CD4-positive, CD25-positive, alpha-beta regulatory T cell (primary cell): ENCODE measurements at regions not wholly inside any gene's neighbourhood (a gene's known extent, or its start where the extent isn't known, plus 50 kb on each side); places are given as distances from the start of the nearest gene placed in this dataset.

Experiments used
- ATAC-seq, 2 donors: fragments of 150-1000 bp; cut with Tn5 transposase; one replicate each; pipeline ENCODE4 v1.10.0; 2021; ENCODE audit warnings: low read depth in 2 of 2, moderate number of reproducible peaks in 2 of 2, moderate library complexity in 1 of 2
- DNase-seq, 3 donors: peaks; one replicate each; pipeline versions ENCODE4 v3.0.0 to v3.0.0-alpha.2; 2012 to 2022; ENCODE audit warnings: mixed read lengths in 1 of 3
- H3K27ac ChIP-seq: one replicate; pipeline ENCODE4 v1.7.0; 2013; ENCODE audit warnings: mild to moderate bottlenecking, low read length; ENCODE audit not compliant: insufficient read depth, poor library complexity, severe bottlenecking
- H3K27me3 ChIP-seq: one replicate; pipeline ENCODE4 v1.7.0; 2013; ENCODE audit warnings: low read length; ENCODE audit not compliant: control insufficient read depth, insufficient read depth
- H3K36me3 ChIP-seq: one replicate; pipeline ENCODE4 v1.7.0; 2013; ENCODE audit warnings: mild to moderate bottlenecking, low read length, moderate library complexity; ENCODE audit not compliant: control insufficient read depth, insufficient read depth
- H3K4me1 ChIP-seq: 2 replicates; pipeline ENCODE4 v1.7.0; 2013; ENCODE audit warnings: mild to moderate bottlenecking, low read length; ENCODE audit not compliant: insufficient read depth, control insufficient read depth, poor library complexity, severe bottlenecking
- H3K4me3 ChIP-seq: one replicate; pipeline ENCODE4 v1.7.0; 2013; ENCODE audit warnings: low read depth, mild to moderate bottlenecking, low read length, moderate library complexity
- H3K9me3 ChIP-seq, 2 experiments: 1 replicate in 1 of 2; 2 replicates in 1 of 2; pipeline ENCODE4 v1.7.0; 2013; ENCODE audit warnings: low read length in 2 of 2, mild to moderate bottlenecking in 1 of 2, moderate library complexity in 1 of 2; ENCODE audit not compliant: control insufficient read depth in 2 of 2
- H3K27ac Mint-ChIP-seq, 3 donors: one replicate each; pipeline ENCODE4 v1.8.0; 2020 to 2022; ENCODE audit warnings: mild to moderate bottlenecking in 3 of 3, mixed read lengths in 3 of 3, moderate library complexity in 2 of 3
- H3K27me3 Mint-ChIP-seq: one replicate; pipeline ENCODE4 v1.8.0; 2022; ENCODE audit warnings: mild to moderate bottlenecking, mixed read lengths
- H3K36me3 Mint-ChIP-seq: one replicate; pipeline ENCODE4 v1.8.0; 2020; ENCODE audit warnings: mixed read lengths
- H3K4me1 Mint-ChIP-seq, 4 donors: one replicate each; pipeline ENCODE4 v1.8.0; 2020 to 2022; ENCODE audit warnings: mixed read lengths in 4 of 4, mild to moderate bottlenecking in 1 of 4
- H3K4me3 Mint-ChIP-seq, 4 donors: one replicate each; pipeline ENCODE4 v1.8.0; 2020 to 2022; ENCODE audit warnings: mild to moderate bottlenecking in 4 of 4, mixed read lengths in 4 of 4, moderate library complexity in 3 of 4
- H3K9me3 Mint-ChIP-seq, 7 donors: one replicate each; pipeline ENCODE4 v1.8.0; 2020 to 2022; ENCODE audit warnings: mixed read lengths in 7 of 7, mild to moderate bottlenecking in 3 of 7, moderate library complexity in 2 of 7

GRCh38 chr10:131825150-131825848, 75.5 kb upstream of the PPP2R2D start:
- Histone ChIP-seq H3K4me3 (no peak overlapping the region), H3K36me3 (no peaks in the 10 kb centered on the region), H3K9me3 (no peaks in the 10 kb centered on the region), H3K27me3 (no peaks in the 10 kb centered on the region), H3K27ac (no peak overlapping the region), H3K4me1 (no peaks in the 10 kb centered on the region)
- H3K4me3 Mint-ChIP-seq: peak overlapping the region in 1 of 4 donors; percentile 28
- H3K4me1 Mint-ChIP-seq: no peaks in the 10 kb centered on the region
- H3K36me3 Mint-ChIP-seq: no peaks in the 10 kb centered on the region
- H3K27me3 Mint-ChIP-seq: peaks cover 5% of the 10 kb centered on the region
- DNase-seq (no peak), ATAC-seq (no peak)
- no peak overlapping the region for H3K27ac Mint-ChIP-seq
- peaks cover 0 to 2% (median 0%) of the 10 kb centered on the region in 7 donors for H3K9me3 Mint-ChIP-seq

- Histone ChIP-seq H3K4me1 (no peaks in the 10 kb centered on the region), H3K27ac (no peak overlapping the region), H3K4me3 (no peak overlapping the region), H3K36me3 (no peaks in the 10 kb centered on the region), H3K9me3 (no peaks in the 10 kb centered on the region), H3K27me3 (no peaks in the 10 kb centered on the region)
- peaks cover 0 to 2% (median 0%) of the 10 kb centered on the region in 7 donors for H3K9me3 Mint-ChIP-seq
- no peaks in the 10 kb centered on the region for H3K4me1 Mint-ChIP-seq
- ATAC-seq (no peak), DNase-seq (no peak)
- H3K27ac Mint-ChIP-seq: peak overlapping the region in 1 of 3 donors; percentile 9
- H3K27me3 Mint-ChIP-seq: peaks cover 5% of the 10 kb centered on the region
- no peak overlapping the region for H3K4me3 Mint-ChIP-seq
- no peaks in the 10 kb centered on the region for H3K36me3 Mint-ChIP-seq
Measured at GRCh38 chr10:131825960-131826650, 74.7 kb upstream of the PPP2R2D start.

GRCh38 chr10:131829156-131829930, 71.5 kb upstream of the PPP2R2D start:
- no peak for ATAC-seq
- H3K27ac ChIP-seq: no peak overlapping the region
- Mint-ChIP-seq H3K27me3 (peaks cover 5% of the 10 kb centered on the region), H3K4me1 (no peaks in the 10 kb centered on the region), H3K4me3 (no peak overlapping the region), H3K9me3 (peaks cover 0 to 3% (median 1%) of the 10 kb centered on the region in 7 donors), H3K27ac (peak overlapping the region in 1 of 3 donors; percentile 5), H3K36me3 (no peaks in the 10 kb centered on the region)
- H3K27me3 ChIP-seq: no peaks in the 10 kb centered on the region
- H3K9me3 ChIP-seq: no peaks in the 10 kb centered on the region
- H3K4me3 ChIP-seq: no peak overlapping the region
- no peak for DNase-seq
- H3K36me3 ChIP-seq: no peaks in the 10 kb centered on the region
- no peaks in the 10 kb centered on the region for H3K4me1 ChIP-seq

GRCh38 chr10:131830446-131831130, 70.2 kb upstream of the PPP2R2D start:
- Mint-ChIP-seq H3K36me3 (no peaks in the 10 kb centered on the region), H3K9me3 (peaks cover 0 to 6% (median 1%) of the 10 kb centered on the region in 7 donors), H3K27ac (no peak overlapping the region), H3K4me3 (no peak overlapping the region), H3K4me1 (no peaks in the 10 kb centered on the region), H3K27me3 (peaks cover 9% of the 10 kb centered on the region)
- H3K36me3 ChIP-seq: no peaks in the 10 kb centered on the region
- no peak for DNase-seq
- no peaks in the 10 kb centered on the region for H3K9me3 ChIP-seq
- H3K4me1 ChIP-seq: no peaks in the 10 kb centered on the region
- no peak for ATAC-seq
- no peak overlapping the region for H3K27ac ChIP-seq
- no peak overlapping the region for H3K4me3 ChIP-seq
- no peaks in the 10 kb centered on the region for H3K27me3 ChIP-seq

- ATAC-seq (no peak), DNase-seq (no peak)
- Histone ChIP-seq H3K36me3 (no peaks in the 10 kb centered on the region), H3K4me3 (no peak overlapping the region), H3K27ac (no peak overlapping the region), H3K9me3 (no peaks in the 10 kb centered on the region), H3K27me3 (no peaks in the 10 kb centered on the region), H3K4me1 (no peaks in the 10 kb centered on the region)
- peaks cover 0 to 5% (median 0%) of the 10 kb centered on the region in 7 donors for H3K9me3 Mint-ChIP-seq
- peaks cover 13% of the 10 kb centered on the region for H3K27me3 Mint-ChIP-seq
- no peaks in the 10 kb centered on the region for H3K36me3 Mint-ChIP-seq
- H3K27ac Mint-ChIP-seq: no peak overlapping the region
- no peak overlapping the region for H3K4me3 Mint-ChIP-seq
- H3K4me1 Mint-ChIP-seq: no peaks in the 10 kb centered on the region
Measured at GRCh38 chr10:131831561-131831960, 69.2 kb upstream of the PPP2R2D start.

- no peak overlapping the region for H3K4me3 Mint-ChIP-seq
- Histone ChIP-seq H3K9me3 (no peaks in the 10 kb centered on the region), H3K36me3 (no peaks in the 10 kb centered on the region), H3K4me1 (no peaks in the 10 kb centered on the region), H3K27me3 (no peaks in the 10 kb centered on the region), H3K4me3 (no peak overlapping the region), H3K27ac (no peak overlapping the region)
- no peaks in the 10 kb centered on the region for H3K4me1 Mint-ChIP-seq
- ATAC-seq: no peak
- H3K27ac Mint-ChIP-seq: no peak overlapping the region
- no peak for DNase-seq
- peaks cover 0 to 5% (median 0%) of the 10 kb centered on the region in 7 donors for H3K9me3 Mint-ChIP-seq
- H3K27me3 Mint-ChIP-seq: peaks cover 13% of the 10 kb centered on the region
- no peaks in the 10 kb centered on the region for H3K36me3 Mint-ChIP-seq
Measured at GRCh38 chr10:131832056-131832685, 68.6 kb upstream of the PPP2R2D start.

GRCh38 chr10:131833013-131833412, 67.8 kb upstream of the PPP2R2D start:
- H3K4me1 Mint-ChIP-seq: no peaks in the 10 kb centered on the region
- Histone ChIP-seq H3K4me3 (no peak overlapping the region), H3K27ac (no peak overlapping the region), H3K9me3 (no peaks in the 10 kb centered on the region), H3K4me1 (no peaks in the 10 kb centered on the region), H3K27me3 (no peaks in the 10 kb centered on the region), H3K36me3 (no peaks in the 10 kb centered on the region)
- ATAC-seq: no peak
- H3K27me3 Mint-ChIP-seq: peaks cover 13% of the 10 kb centered on the region
- no peak overlapping the region for H3K27ac Mint-ChIP-seq
- DNase-seq: no peak
- no peak overlapping the region for H3K4me3 Mint-ChIP-seq
- no peaks in the 10 kb centered on the region for H3K36me3 Mint-ChIP-seq
- peaks cover 0 to 5% (median 0%) of the 10 kb centered on the region in 7 donors for H3K9me3 Mint-ChIP-seq
